Prostate gland (tissue), 2 donors: ENCODE measurements at regions not wholly inside any gene's neighbourhood (a gene's known extent, or its start where the extent isn't known, plus 50 kb on each side); places are given as distances from the start of the nearest gene placed in this dataset.

Experiments
- DNase-seq: peaks from one replicate; pipeline ENCODE4 v3.0.0-alpha.2; 2019; ENCODE audit warnings: low spot score
- H3K27ac ChIP-seq, 2 donors: fragments of 200-600 bp; sonication (generic); 2 replicates each; pipeline ENCODE4 v1.5.1; 2017 to 2019
- H3K27me3 ChIP-seq: fragments of 200-600 bp; sonication (generic); replicated peaks from 2 replicates; pipeline ENCODE4 v1.5.1; 2019; ENCODE audit not compliant: insufficient read depth
- H3K36me3 ChIP-seq, 2 donors: fragments of 200-600 bp; sonication (generic); 1 replicate in 1 of 2; 2 replicates in 1 of 2; pipeline versions ENCODE4 v1.5.1 to v1.8.1; 2017 to 2019
- H3K4me1 ChIP-seq: fragments of 200-600 bp; sonication (generic); replicated peaks from 2 replicates; pipeline ENCODE4 v1.5.1; 2019
- H3K4me3 ChIP-seq, 2 donors: fragments of 200-600 bp; sonication (generic); 2 replicates each; pipeline ENCODE4 v1.5.1; 2017 to 2019
- H3K9me3 ChIP-seq: fragments of 200-600 bp; sonication (generic); 2 replicates; pipeline ENCODE4 v1.5.1; 2017
- POLR2A ChIP-seq: fragments of 450-650 bp; IDR thresholded peaks from one replicate; pipeline ENCODE4 v1.6.1; 2016; ENCODE audit warnings: antibody characterized with exemption, mild to moderate bottlenecking
- POLR2AphosphoS5 ChIP-seq: sonication (generic); formaldehyde crosslinking; IDR thresholded peaks from one replicate; pipeline ENCODE4 v1.6.1; 2017; ENCODE audit warnings: antibody characterized with exemption
- WGBS: methylation state at CpG from one replicate; pipeline ENCODE4 v1.1.5; 2018; 5-methylcytosine and 5-hydroxymethylcytosine counted together
- intact Hi-C: fragments of 100-400 bp; cut with DNase I; formaldehyde crosslinking; loops from one replicate; pipeline ENCODE4 v1.14.2; 2022
- TF ChIP-seq, protein P1 (sequence below), 4 experiments: fragments of 200-600 bp in 2 of 4; fragments of 450-650 bp in 2 of 4; sonication (generic) in 2 of 4; IDR thresholded peaks; 1 replicate in 3 of 4; 2 replicates in 1 of 4; pipeline ENCODE4 v1.5.1; 2016 to 2019; ENCODE audit warnings: antibody characterized with exemption in 4 of 4, mild to moderate bottlenecking in 2 of 4, moderate library complexity in 2 of 4

DNA sequence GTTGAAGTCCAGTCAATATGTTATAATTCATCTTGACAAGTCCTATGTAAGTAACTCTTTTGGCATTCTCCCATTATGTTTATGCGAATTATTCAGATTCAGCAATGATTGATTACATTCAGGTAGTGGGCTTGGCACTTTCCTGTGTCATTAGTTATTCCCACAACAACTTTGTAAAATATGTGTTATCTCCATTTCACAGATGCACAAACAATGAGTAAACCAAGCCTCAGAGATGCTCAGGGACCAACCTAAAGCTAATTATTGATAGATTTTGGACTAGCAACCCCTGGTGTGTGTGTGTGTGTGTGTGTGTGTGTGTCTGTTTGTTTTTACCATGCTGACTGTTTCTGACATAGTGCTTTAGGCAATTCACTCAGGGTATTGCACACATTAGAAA lies 371.1 kb upstream of the C1orf87 start:
- no peak for DNase-seq
- H3K27ac ChIP-seq: no peak overlapping the region
- no peaks in the 10 kb centered on the region for H3K36me3 ChIP-seq
- no peaks in the 10 kb centered on the region for H3K27me3 ChIP-seq
- TF ChIP-seq, protein P1, sequence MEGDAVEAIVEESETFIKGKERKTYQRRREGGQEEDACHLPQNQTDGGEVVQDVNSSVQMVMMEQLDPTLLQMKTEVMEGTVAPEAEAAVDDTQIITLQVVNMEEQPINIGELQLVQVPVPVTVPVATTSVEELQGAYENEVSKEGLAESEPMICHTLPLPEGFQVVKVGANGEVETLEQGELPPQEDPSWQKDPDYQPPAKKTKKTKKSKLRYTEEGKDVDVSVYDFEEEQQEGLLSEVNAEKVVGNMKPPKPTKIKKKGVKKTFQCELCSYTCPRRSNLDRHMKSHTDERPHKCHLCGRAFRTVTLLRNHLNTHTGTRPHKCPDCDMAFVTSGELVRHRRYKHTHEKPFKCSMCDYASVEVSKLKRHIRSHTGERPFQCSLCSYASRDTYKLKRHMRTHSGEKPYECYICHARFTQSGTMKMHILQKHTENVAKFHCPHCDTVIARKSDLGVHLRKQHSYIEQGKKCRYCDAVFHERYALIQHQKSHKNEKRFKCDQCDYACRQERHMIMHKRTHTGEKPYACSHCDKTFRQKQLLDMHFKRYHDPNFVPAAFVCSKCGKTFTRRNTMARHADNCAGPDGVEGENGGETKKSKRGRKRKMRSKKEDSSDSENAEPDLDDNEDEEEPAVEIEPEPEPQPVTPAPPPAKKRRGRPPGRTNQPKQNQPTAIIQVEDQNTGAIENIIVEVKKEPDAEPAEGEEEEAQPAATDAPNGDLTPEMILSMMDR (IDR thresholded peaks at IDR 0.05): no peak
- TF ChIP-seq POLR2AphosphoS5: no peak
- no peak for TF ChIP-seq POLR2A
- intact Hi-C loops: no loop called here
- H3K9me3 ChIP-seq: no peaks in the 10 kb centered on the region
- H3K4me1 ChIP-seq: no peaks in the 10 kb centered on the region
- H3K4me3 ChIP-seq: no peak overlapping the region
- WGBS: 92% methylated on average over 1 of the region's 1 CpG

DNA sequence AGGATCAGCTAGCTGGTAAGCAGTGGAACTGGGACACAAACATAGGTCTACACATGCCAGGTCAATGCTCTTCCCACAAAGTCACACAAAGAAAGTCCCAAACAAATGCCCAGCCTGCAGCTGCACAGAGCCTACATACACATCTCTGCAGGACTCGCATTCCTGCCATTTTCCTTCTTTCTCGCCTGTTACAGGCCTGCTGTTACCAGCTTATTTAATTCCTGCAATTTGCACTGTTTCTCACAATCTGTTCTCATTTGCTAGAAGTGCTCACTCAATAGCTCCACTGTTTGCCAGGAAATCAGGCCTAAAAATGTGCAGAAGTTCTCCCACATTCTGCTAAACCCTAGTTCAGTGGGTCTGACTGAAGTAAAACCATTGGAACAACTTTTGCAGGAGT lies 362.6 kb upstream of the C1orf87 start:
- intact Hi-C loops: no loop called here
- no peak for DNase-seq
- 97% methylated on average over 2 of the region's 2 CpGs for WGBS
- Histone ChIP-seq H3K27ac (no peak overlapping the region), H3K4me1 (no peaks in the 10 kb centered on the region), H3K4me3 (no peak overlapping the region), H3K9me3 (no peaks in the 10 kb centered on the region), H3K36me3 (no peaks in the 10 kb centered on the region), H3K27me3 (no peaks in the 10 kb centered on the region)
- TF ChIP-seq POLR2A: no peak
- TF ChIP-seq, protein P1 (IDR thresholded peaks at IDR 0.05): no peak
- TF ChIP-seq POLR2AphosphoS5: no peak

DNA sequence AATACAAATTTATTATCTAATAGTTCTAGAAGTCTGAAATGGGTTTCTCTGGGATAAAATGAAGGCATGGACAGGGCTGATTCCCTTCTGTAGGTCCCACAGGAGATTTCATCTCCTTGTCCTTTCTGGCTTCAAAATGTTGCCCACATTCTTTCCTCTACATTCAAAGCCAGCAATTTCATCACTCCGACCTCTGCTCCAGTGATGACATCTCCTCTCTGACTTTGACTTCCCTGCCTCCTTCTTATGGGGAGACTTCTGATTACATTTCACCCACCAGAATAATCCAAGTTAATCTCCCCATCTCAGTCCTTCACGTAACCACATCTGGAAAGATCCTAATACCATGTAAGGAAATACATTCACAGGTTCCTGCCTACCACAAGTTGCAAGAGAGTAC lies 358.0 kb upstream of the C1orf87 start:
- H3K36me3 ChIP-seq: no peaks in the 10 kb centered on the region
- TF ChIP-seq POLR2AphosphoS5 (no peak), POLR2A (no peak)
- TF ChIP-seq, protein P1 (IDR thresholded peaks at IDR 0.05): no peak
- intact Hi-C loops: no loop called here
- no peaks in the 10 kb centered on the region for H3K9me3 ChIP-seq
- no peak overlapping the region for H3K27ac ChIP-seq
- H3K27me3 ChIP-seq: no peaks in the 10 kb centered on the region
- H3K4me3 ChIP-seq: no peak overlapping the region
- no peaks in the 10 kb centered on the region for H3K4me1 ChIP-seq
- no peak for DNase-seq
- WGBS: 93% methylated on average over 2 of the region's 2 CpGs

DNA sequence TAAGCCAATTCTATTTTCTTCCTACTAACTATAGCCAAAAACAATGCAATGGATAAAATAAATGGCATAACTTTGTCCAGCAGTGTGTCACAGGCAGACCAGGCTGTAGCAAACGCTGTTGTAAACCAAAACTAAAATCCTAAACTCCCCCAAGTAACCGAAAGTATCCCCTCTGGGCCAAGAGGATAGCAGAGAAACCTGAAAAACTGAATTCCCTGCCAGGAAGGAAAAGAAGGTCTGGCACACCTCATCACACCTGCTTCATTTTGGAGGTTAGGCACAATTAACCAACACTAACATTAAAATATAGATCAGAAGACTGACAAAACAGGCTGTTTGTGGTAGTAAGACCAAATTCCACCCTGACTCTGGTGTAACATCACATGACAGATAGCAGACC lies 356.8 kb upstream of the C1orf87 start:
- Histone ChIP-seq H3K4me3 (no peak overlapping the region), H3K27me3 (no peaks in the 10 kb centered on the region), H3K4me1 (no peaks in the 10 kb centered on the region), H3K9me3 (no peaks in the 10 kb centered on the region), H3K27ac (peak overlapping the region; percentile 21 to 49), H3K36me3 (no peaks in the 10 kb centered on the region)
- 37% methylated on average over 2 of the region's 2 CpGs for WGBS
- intact Hi-C loops: no loop called here
- TF ChIP-seq, protein P1 (IDR thresholded peaks at IDR 0.05): no peak
- peak; percentile 81 for TF ChIP-seq POLR2AphosphoS5
- DNase-seq: peak; percentile 60

DNA sequence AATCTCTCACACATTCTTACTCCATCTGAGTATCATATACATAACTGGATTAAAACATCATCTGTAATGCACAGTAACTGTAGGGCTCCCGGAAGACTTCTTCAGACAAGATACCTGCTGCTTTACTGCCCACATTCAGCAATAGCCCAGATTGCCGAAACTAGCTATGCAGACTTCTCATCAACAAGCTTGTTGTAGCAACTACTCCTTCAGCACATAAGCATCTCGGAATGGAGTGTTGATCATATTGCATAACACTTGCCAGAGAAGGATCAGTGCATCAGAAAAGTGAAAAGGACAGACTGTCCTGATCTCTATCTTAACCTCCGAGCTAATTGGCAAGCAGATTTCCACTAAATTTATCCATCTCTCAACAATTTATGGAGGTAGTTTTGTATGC lies 354.6 kb upstream of the C1orf87 start:
- Histone ChIP-seq H3K36me3 (no peaks in the 10 kb centered on the region), H3K27me3 (peaks cover 3% of the 10 kb centered on the region), H3K27ac (peak overlapping the region; percentile 35 to 45), H3K4me3 (no peak overlapping the region), H3K9me3 (no peaks in the 10 kb centered on the region), H3K4me1 (no peaks in the 10 kb centered on the region)
- DNase-seq: peak; percentile 45
- peak; percentile 91 for TF ChIP-seq POLR2AphosphoS5
- TF ChIP-seq, protein P1 (IDR thresholded peaks at IDR 0.05): no peak
- intact Hi-C loops: no loop called here
- 18% methylated on average over 4 of the region's 4 CpGs for WGBS
